ENCODE measurements at regions not wholly inside any gene's neighbourhood (a gene's known extent, or its start where the extent isn't known, plus 50 kb on each side); places are given as distances from the start of the nearest gene placed in this dataset.

GRCh38 chr15:46703020-46703861 lies 1014.1 kb upstream of the SEMA6D start:
- Histone ChIP-seq H3K14ac (ENCODE audit: insufficient read length) (no peak overlapping the region), H2BK120ac (replicated peaks; ENCODE audit: low read depth, low read length) (no peak overlapping the region), H3K4ac (replicated peaks; ENCODE audit: insufficient read length, low read depth, low read length) (no peak overlapping the region), H2BK12ac (ENCODE audit: low read depth, low read length) (no peak overlapping the region), H3K27me3 (replicated peaks in 1 of 4; ENCODE audit: control insufficient read depth in 3 of 4, extremely low read depth in 1 of 4, insufficient read depth in 3 of 4, low read length in 3 of 4) (no peaks in the 10 kb centered on the region), H2BK5ac (ENCODE audit: low read depth, low read length) (no peak overlapping the region), H2AK5ac (ENCODE audit: low read depth, low read length) (no peak overlapping the region), H2AFZ (ENCODE audit: low read length) (no peak overlapping the region; the same call in 1 of the 2 replicates), H3K4me2 (ENCODE audit: insufficient read depth in 1 of 2, low read depth in 2 of 2, low read length in 2 of 2) (no peak overlapping the region), H3K23me2 (ENCODE audit: low read depth, low read length) (no peaks in the 10 kb centered on the region), H3K79me1 (ENCODE audit: low read depth, low read length) (no peaks in the 10 kb centered on the region), H3K9ac (replicated peaks in 1 of 4; ENCODE audit: extremely low read depth in 1 of 4, low read depth in 3 of 4, low read length in 3 of 4) (no peak overlapping the region), H2BK20ac (ENCODE audit: low read length) (no peak overlapping the region), H4K91ac (replicated peaks; ENCODE audit: insufficient read length, low read length) (no peak overlapping the region), H3K18ac (ENCODE audit: extremely low read depth, low read length) (no peak overlapping the region), H3K4me1 (replicated peaks in 1 of 4; ENCODE audit: control insufficient read depth in 3 of 4, insufficient read depth in 4 of 4, low read length in 3 of 4) (no peaks in the 10 kb centered on the region), H2BK15ac (ENCODE audit: low read length) (no peak overlapping the region), H3K9me3 (ENCODE audit: insufficient read depth in 2 of 2, low read depth in 1 of 2, low read length in 1 of 2) (no peaks in the 10 kb centered on the region), H3K23ac (ENCODE audit: insufficient read length) (no peak overlapping the region), H4K20me1 (replicated peaks in 1 of 2; ENCODE audit: control insufficient read depth in 1 of 2, insufficient read depth in 2 of 2, low read length in 2 of 2) (no peaks in the 10 kb centered on the region), H3K27ac (ENCODE audit: low read depth, low read length) (no peak overlapping the region), H4K5ac (ENCODE audit: insufficient read length, low read depth, low read length) (no peak overlapping the region), H3K36me3 (ENCODE audit: control insufficient read depth in 2 of 4, insufficient read depth in 4 of 4, low read length in 3 of 4) (no peaks in the 10 kb centered on the region), H3K79me2 (ENCODE audit: control insufficient read depth in 1 of 2, insufficient read depth in 2 of 2, low read length in 2 of 2) (no peaks in the 10 kb centered on the region), H3K56ac (replicated peaks; ENCODE audit: insufficient read length, low read depth, low read length) (no peak overlapping the region), H4K8ac (ENCODE audit: extremely low read depth, insufficient read depth, low read length) (no peak overlapping the region), H3K4me3 (ENCODE audit: extremely low read depth in 1 of 4, insufficient read depth in 2 of 4, low read depth in 3 of 4, low read length in 4 of 4) (no peak overlapping the region)
- DNase-seq (ENCODE audit: low read depth in 1 of 2, low spot score in 2 of 2) (no peak), FAIRE-seq (no peak)
- ChIA-PET CTCF (ENCODE audit: partially characterized antibody) (no interaction called here), POLR2A (ENCODE audit: partially characterized antibody) (no interaction called here)
- TF ChIP-seq TEAD4 (IDR thresholded peaks at IDR 0.05; ENCODE audit: low read depth, low read length) = no peak
- no peak for TF ChIP-seq BCL11A (IDR thresholded peaks at IDR 0.05; ENCODE audit: low read depth in 2 of 2, low read length in 2 of 2)
- no peak for TF ChIP-seq MAFK (IDR thresholded peaks at IDR 0.05; ENCODE audit: low read depth, low read length)
- TF ChIP-seq USF2 (IDR thresholded peaks at IDR 0.05; ENCODE audit: low read length) = no peak
- no peak for TF ChIP-seq SIX5 (IDR thresholded peaks at IDR 0.05; ENCODE audit: low read depth, low read length)
- no peak for TF ChIP-seq CBX5 (IDR thresholded peaks at IDR 0.05; ENCODE audit: low read depth, low read length)
- TF ChIP-seq RFX5 (IDR thresholded peaks at IDR 0.05; ENCODE audit: borderline replicate concordance, low read depth, low read length) = no peak
- TF ChIP-seq TCF12 (IDR thresholded peaks at IDR 0.05; ENCODE audit: low read depth, low read length) = no peak
- WGBS, 2 experiments (ENCODE audit: extremely low coverage in 1 of 2, insufficient coverage in 1 of 2, insufficient read length in 1 of 2, insufficient replicate concordance in 2 of 2, low coverage in 1 of 2, low lambda C conversion rate in 2 of 2, missing lambda C conversion rate in 1 of 2) = 91% methylated on average over 9 of the region's 9 CpGs; no CpG with 5 or more reads in 1 of the 2 experiments

Data from H1 (cell line).